H1 (cell line): ENCODE measurements at regions not wholly inside any gene's neighbourhood (a gene's known extent, or its start where the extent isn't known, plus 50 kb on each side); places are given as distances from the start of the nearest gene placed in this dataset.

Source experiments
- CTCF ChIA-PET: fragments of 300-600 bp; sonication (Branson Sonifier 250); formaldehyde crosslinking; loops from one replicate; lab custom pipeline; 2021; ENCODE audit not compliant: partially characterized antibody; lab: Charles Lee
- POLR2A ChIA-PET: fragments of 300-600 bp; sonication (Branson Sonifier 250); formaldehyde crosslinking; loops from one replicate; lab custom pipeline; 2021; ENCODE audit warnings: inconsistent platforms; ENCODE audit not compliant: partially characterized antibody; lab: Charles Lee
- DNase-seq, 2 experiments: peaks; one replicate each; pipeline versions ENCODE4 v3.0.0 to v3.0.0-alpha.2; 2010 to 2022; ENCODE audit warnings: low spot score in 2 of 2, low read depth in 1 of 2, mixed read lengths in 1 of 2
- FAIRE-seq: peaks from 2 replicates; lab custom pipeline; 2011; peaks lifted over from hg19 to GRCh38; lab: Jason Lieb, UNC
- H2AFZ ChIP-seq: 2 replicates; pipeline ENCODE4 v1.8.1; 2012; ENCODE audit warnings: low read length, inconsistent platforms
- H2AK5ac ChIP-seq: 2 replicates; pipeline ENCODE4 v1.6.1; 2013; ENCODE audit warnings: low read depth, low read length
- H2BK120ac ChIP-seq: replicated peaks from 2 replicates; pipeline ENCODE3; 2013; ENCODE audit warnings: low read depth, low read length, inconsistent platforms
- H2BK12ac ChIP-seq: 2 replicates; pipeline ENCODE4 v1.6.1; 2013; ENCODE audit warnings: low read depth, low read length
- H2BK15ac ChIP-seq: 2 replicates; pipeline ENCODE4 v1.6.1; 2013; ENCODE audit warnings: low read length
- H2BK20ac ChIP-seq: 2 replicates; pipeline ENCODE4 v1.6.1; 2013; ENCODE audit warnings: low read length
- H2BK5ac ChIP-seq: 2 replicates; pipeline ENCODE4 v1.6.1; 2013; ENCODE audit warnings: low read depth, low read length
- H3K14ac ChIP-seq: 2 replicates; pipeline ENCODE4 v1.6.1; 2013; ENCODE audit warnings: inconsistent platforms; ENCODE audit not compliant: insufficient read length
- H3K18ac ChIP-seq: 2 replicates; pipeline ENCODE4 v1.6.1; 2013; ENCODE audit warnings: low read length; ENCODE audit errors: extremely low read depth
- H3K23ac ChIP-seq: 2 replicates; pipeline ENCODE4 v1.6.1; 2013; ENCODE audit warnings: inconsistent platforms; ENCODE audit not compliant: insufficient read length
- H3K23me2 ChIP-seq: 2 replicates; pipeline ENCODE4 v1.6.1; 2013; ENCODE audit warnings: low read depth, low read length
- H3K27ac ChIP-seq: 2 replicates; pipeline ENCODE4 v1.6.1; 2011; ENCODE audit warnings: low read depth, low read length, inconsistent platforms
- H3K27me3 ChIP-seq, 4 experiments: replicated peaks in 1 of 4; 1 replicate in 1 of 4; 2 replicates in 3 of 4; pipeline versions ENCODE4 v1.6.1 to v1.8.1; 2011 to 2013; ENCODE audit warnings: low read length in 3 of 4, mild to moderate bottlenecking in 3 of 4, inconsistent platforms in 2 of 4, mixed read lengths in 2 of 4, moderate library complexity in 1 of 4; ENCODE audit not compliant: control insufficient read depth in 3 of 4, insufficient read depth in 3 of 4; ENCODE audit errors: extremely low read depth in 1 of 4
- H3K36me3 ChIP-seq, 4 experiments: 2 replicates each; pipeline versions ENCODE4 v1.6.1 to v1.8.1; 2011 to 2013; ENCODE audit warnings: mild to moderate bottlenecking in 4 of 4, low read length in 3 of 4, moderate library complexity in 2 of 4, control low read depth in 1 of 4, inconsistent platforms in 1 of 4; ENCODE audit not compliant: insufficient read depth in 4 of 4, control insufficient read depth in 2 of 4
- H3K4ac ChIP-seq: replicated peaks from 2 replicates; pipeline ENCODE3; 2013; ENCODE audit warnings: low read length, low read depth, mixed read lengths, inconsistent platforms; ENCODE audit not compliant: insufficient read length
- H3K4me1 ChIP-seq, 4 experiments: replicated peaks in 1 of 4; 1 replicate in 1 of 4; 2 replicates in 3 of 4; pipeline versions ENCODE4 v1.6.1 to v1.8.1; 2011 to 2013; ENCODE audit warnings: low read length in 3 of 4, inconsistent platforms in 2 of 4, mixed read lengths in 1 of 4; ENCODE audit not compliant: insufficient read depth in 4 of 4, control insufficient read depth in 3 of 4
- H3K4me2 ChIP-seq, 2 experiments: 2 replicates each; pipeline versions ENCODE4 v1.6.1 to v1.8.1; 2011 to 2013; ENCODE audit warnings: low read depth in 2 of 2, low read length in 2 of 2, control low read depth in 1 of 2, inconsistent platforms in 1 of 2, mild to moderate bottlenecking in 1 of 2; ENCODE audit not compliant: insufficient read depth in 1 of 2
- H3K4me3 ChIP-seq, 4 experiments: fragments of 200-600, 300-600 bp in 1 of 4; sonication (generic), shearing (Covaris generic), sonication (Bioruptor Twin) in 1 of 4; 2 replicates each; pipeline versions ENCODE4 v1.5.1 to v1.8.1; 2011 to 2016; ENCODE audit warnings: low read length in 4 of 4, low read depth in 3 of 4, control low read depth in 2 of 4, inconsistent platforms in 2 of 4, mild to moderate bottlenecking in 2 of 4, mixed read lengths in 1 of 4, moderate library complexity in 1 of 4; ENCODE audit not compliant: insufficient read depth in 2 of 4; ENCODE audit errors: extremely low read depth in 1 of 4
- H3K56ac ChIP-seq: replicated peaks from 2 replicates; pipeline ENCODE3; 2013; ENCODE audit warnings: low read depth, mild to moderate bottlenecking, mixed read lengths, low read length, inconsistent platforms; ENCODE audit not compliant: insufficient read length
- H3K79me1 ChIP-seq: 2 replicates; pipeline ENCODE4 v1.6.1; 2013; ENCODE audit warnings: low read depth, low read length, control low read depth
- H3K79me2 ChIP-seq, 2 experiments: 2 replicates each; pipeline versions ENCODE4 v1.6.1 to v1.8.1; 2012 to 2013; ENCODE audit warnings: low read length in 2 of 2, mild to moderate bottlenecking in 2 of 2, inconsistent platforms in 1 of 2; ENCODE audit not compliant: insufficient read depth in 2 of 2, control insufficient read depth in 1 of 2
- H3K9ac ChIP-seq, 4 experiments: replicated peaks in 1 of 4; 1 replicate in 1 of 4; 2 replicates in 3 of 4; pipeline versions ENCODE4 v1.6.1 to v1.8.1; 2011 to 2013; ENCODE audit warnings: low read depth in 3 of 4, low read length in 3 of 4, control low read depth in 2 of 4, mild to moderate bottlenecking in 2 of 4, moderate library complexity in 2 of 4, inconsistent platforms in 1 of 4; ENCODE audit errors: extremely low read depth in 1 of 4
- H3K9me3 ChIP-seq, 2 experiments: 2 replicates each; pipeline versions ENCODE4 v1.6.1 to v1.8.1; 2012 to 2013; ENCODE audit warnings: mild to moderate bottlenecking in 2 of 2, moderate library complexity in 2 of 2, control low read depth in 1 of 2, inconsistent platforms in 1 of 2, low read depth in 1 of 2, low read length in 1 of 2, mixed read lengths in 1 of 2; ENCODE audit not compliant: insufficient read depth in 2 of 2
- H4K20me1 ChIP-seq, 2 experiments: replicated peaks in 1 of 2; 2 replicates each; pipeline versions ENCODE3 to v1.8.1; 2011 to 2013; ENCODE audit warnings: inconsistent platforms in 2 of 2, low read length in 2 of 2, mild to moderate bottlenecking in 1 of 2; ENCODE audit not compliant: insufficient read depth in 2 of 2, control insufficient read depth in 1 of 2
- H4K5ac ChIP-seq: 2 replicates; pipeline ENCODE4 v1.6.1; 2013; ENCODE audit warnings: low read length, low read depth, mixed read lengths, inconsistent platforms; ENCODE audit not compliant: insufficient read length
- H4K8ac ChIP-seq: 2 replicates; pipeline ENCODE4 v1.8.0; 2013; ENCODE audit warnings: mild to moderate bottlenecking, moderate library complexity, low read length, inconsistent platforms; ENCODE audit not compliant: insufficient read depth; ENCODE audit errors: extremely low read depth
- H4K91ac ChIP-seq: replicated peaks from 2 replicates; pipeline ENCODE3; 2013; ENCODE audit warnings: low read length, mixed read lengths, inconsistent platforms; ENCODE audit not compliant: insufficient read length
- GTF2F1 ChIP-seq: IDR thresholded peaks from 2 replicates; pipeline ENCODE4 v1.6.1; 2012; ENCODE audit warnings: low read depth, low read length, improper control_type of control experiment, borderline replicate concordance
- JUND ChIP-seq: IDR thresholded peaks from 2 replicates; pipeline ENCODE4 v1.6.1; 2011; ENCODE audit warnings: mild to moderate bottlenecking, improper control_type of control experiment, low read length
- NANOG ChIP-seq: IDR thresholded peaks from 2 replicates; pipeline ENCODE4 v1.6.1; 2011; ENCODE audit warnings: low read length, low read depth, mild to moderate bottlenecking, inconsistent platforms; ENCODE audit not compliant: insufficient read depth, poor library complexity, severe bottlenecking
- POLR2A ChIP-seq, 2 experiments: IDR thresholded peaks; 1 replicate in 1 of 2; 2 replicates in 1 of 2; pipeline ENCODE4 v1.6.1; 2011; ENCODE audit warnings: low read depth in 2 of 2, low read length in 2 of 2, mild to moderate bottlenecking in 2 of 2; ENCODE audit errors: control extremely low read depth in 1 of 2
- RBBP5 ChIP-seq: IDR thresholded peaks from 2 replicates; pipeline ENCODE4 v1.7.1; 2012; ENCODE audit warnings: low read depth, mild to moderate bottlenecking, inconsistent platforms, low read length, moderate library complexity, borderline replicate concordance
- RFX5 ChIP-seq: IDR thresholded peaks from 2 replicates; pipeline ENCODE4 v1.6.1; 2011; ENCODE audit warnings: low read depth, low read length, improper control_type of control experiment, borderline replicate concordance
- SIN3A ChIP-seq, 2 experiments: IDR thresholded peaks in 1 of 2; conservative IDR thresholded peaks in 1 of 2; 2 replicates each; pipeline ENCODE4 v1.6.1; 2011 to 2012; ENCODE audit warnings: low read length in 2 of 2, improper control_type of control experiment in 1 of 2, low read depth in 1 of 2, mild to moderate bottlenecking in 1 of 2
- SIX5 ChIP-seq: IDR thresholded peaks from 2 replicates; pipeline ENCODE4 v1.6.1; 2011; ENCODE audit warnings: mild to moderate bottlenecking, low read depth, low read length
- SRF ChIP-seq: IDR thresholded peaks from 2 replicates; pipeline ENCODE4 v1.6.1; 2011; ENCODE audit warnings: mild to moderate bottlenecking, low read depth, low read length, moderate library complexity
- SUZ12 ChIP-seq: fragments of 200-600 bp; sonication (generic); IDR thresholded peaks from 2 replicates; pipeline ENCODE4 v1.6.1; 2012; ENCODE audit warnings: mild to moderate bottlenecking, inconsistent platforms, low read length, moderate library complexity, mixed read lengths
- ZNF274 ChIP-seq: IDR thresholded peaks from 2 replicates; pipeline ENCODE4 v1.7.0; 2012; ENCODE audit warnings: low read length, borderline replicate concordance; ENCODE audit errors: extremely low read depth
- WGBS, 2 experiments: shearing (Covaris generic) in 1 of 2; methylation state at CpG; one replicate each; pipeline versions ENCODE4 v1.1.6 to v1.1.7; 2013 to 2015; ENCODE audit warnings: low lambda C conversion rate in 2 of 2, mixed read lengths in 2 of 2, inconsistent platforms in 1 of 2, low coverage in 1 of 2, missing lambda C conversion rate in 1 of 2; ENCODE audit not compliant: insufficient replicate concordance in 2 of 2, insufficient coverage in 1 of 2, insufficient read length in 1 of 2; ENCODE audit errors: extremely low coverage in 1 of 2, missing lambda C conversion rate in 1 of 2; 5-methylcytosine and 5-hydroxymethylcytosine counted together
- TF ChIP-seq, protein P1 (sequence below), 3 experiments: IDR thresholded peaks; 1 replicate in 2 of 3; 2 replicates in 1 of 3; pipeline versions ENCODE4 v1.5.1 to v1.6.1; 2011; ENCODE audit warnings: low read length in 3 of 3, mild to moderate bottlenecking in 3 of 3, inconsistent platforms in 2 of 3, low read depth in 1 of 3, moderate library complexity in 1 of 3; ENCODE audit not compliant: insufficient read depth in 1 of 3; ENCODE audit errors: control extremely low read depth in 1 of 3

DNA sequence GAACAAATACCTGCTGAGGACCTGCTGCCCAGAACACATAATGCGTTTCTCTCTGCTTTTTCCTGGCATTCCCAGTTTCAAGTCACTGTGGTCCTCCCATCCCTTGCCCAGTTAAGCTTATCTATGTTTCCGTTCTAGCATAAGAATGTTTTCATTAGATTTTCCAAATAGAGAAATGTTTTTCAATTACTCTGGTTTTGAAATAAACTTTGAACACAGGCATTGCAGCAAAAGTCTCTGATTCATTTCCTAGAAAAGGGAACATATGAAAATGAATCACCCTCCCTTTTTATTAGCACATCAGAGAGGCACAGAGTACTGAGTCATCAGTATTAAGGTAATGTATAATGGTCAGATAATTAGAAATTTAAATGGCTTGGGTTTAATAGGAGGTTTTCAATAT lies 201.1 kb upstream of the TMEM260 start:
- H2AK5ac ChIP-seq = no peak overlapping the region
- no peaks in the 10 kb centered on the region for H3K79me1 ChIP-seq
- H3K14ac ChIP-seq = no peak overlapping the region
- H3K18ac ChIP-seq = no peak overlapping the region
- H3K36me3 ChIP-seq = no peaks in the 10 kb centered on the region
- H2BK12ac ChIP-seq = no peak overlapping the region
- H2BK15ac ChIP-seq = no peak overlapping the region
- H4K8ac ChIP-seq = no peak overlapping the region
- H3K9ac ChIP-seq = no peak overlapping the region
- no peak overlapping the region for H3K23ac ChIP-seq
- ChIA-PET CTCF (interaction anchor here (1.0 kb wide), 1 partner anchor 14 kb away, joined by 3 read pairs; no protein-coding TSS in a partner anchor), POLR2A (no interaction called here)
- WGBS, 2 experiments = 94% methylated on average over 2 of the region's 2 CpGs; no CpG with 5 or more reads in 1 of the 2 experiments
- H2AFZ ChIP-seq = no peak overlapping the region
- no peak for DNase-seq
- no peak overlapping the region for H3K27ac ChIP-seq
- no peak overlapping the region for H4K91ac ChIP-seq
- FAIRE-seq = no peak
- no peak overlapping the region for H3K4ac ChIP-seq
- H2BK120ac ChIP-seq = no peak overlapping the region
- no peak overlapping the region for H2BK5ac ChIP-seq
- H3K27me3 ChIP-seq = no peaks in the 10 kb centered on the region
- no peaks in the 10 kb centered on the region for H3K79me2 ChIP-seq
- H4K5ac ChIP-seq = no peak overlapping the region
- H3K9me3 ChIP-seq = no peaks in the 10 kb centered on the region
- no peak overlapping the region for H3K56ac ChIP-seq
- no peak overlapping the region for H3K4me2 ChIP-seq
- no peak overlapping the region for H3K4me3 ChIP-seq
- no peaks in the 10 kb centered on the region for H3K4me1 ChIP-seq
- H3K23me2 ChIP-seq = peaks cover 2% of the 10 kb centered on the region; the same call in 1 of the 2 replicates
- H2BK20ac ChIP-seq = no peak overlapping the region
- H4K20me1 ChIP-seq = no peaks in the 10 kb centered on the region
- TF ChIP-seq POLR2A (IDR thresholded peaks at IDR 0.05; ENCODE audit: control extremely low read depth in 1 of 2, low read depth in 2 of 2, low read length in 2 of 2) (no peak), SIN3A (conservative IDR thresholded peaks at IDR 0.05 in 1 of 2, IDR thresholded peaks at IDR 0.05 in 1 of 2; ENCODE audit: low read depth in 1 of 2, low read length in 2 of 2) (no peak), GTF2F1 (no peak), ZNF274 (no peak), RBBP5 (no peak), NANOG (no peak), SUZ12 (no peak), RFX5 (no peak), SIX5 (no peak), JUND (no peak), SRF (no peak)
- TF ChIP-seq, protein P1, sequence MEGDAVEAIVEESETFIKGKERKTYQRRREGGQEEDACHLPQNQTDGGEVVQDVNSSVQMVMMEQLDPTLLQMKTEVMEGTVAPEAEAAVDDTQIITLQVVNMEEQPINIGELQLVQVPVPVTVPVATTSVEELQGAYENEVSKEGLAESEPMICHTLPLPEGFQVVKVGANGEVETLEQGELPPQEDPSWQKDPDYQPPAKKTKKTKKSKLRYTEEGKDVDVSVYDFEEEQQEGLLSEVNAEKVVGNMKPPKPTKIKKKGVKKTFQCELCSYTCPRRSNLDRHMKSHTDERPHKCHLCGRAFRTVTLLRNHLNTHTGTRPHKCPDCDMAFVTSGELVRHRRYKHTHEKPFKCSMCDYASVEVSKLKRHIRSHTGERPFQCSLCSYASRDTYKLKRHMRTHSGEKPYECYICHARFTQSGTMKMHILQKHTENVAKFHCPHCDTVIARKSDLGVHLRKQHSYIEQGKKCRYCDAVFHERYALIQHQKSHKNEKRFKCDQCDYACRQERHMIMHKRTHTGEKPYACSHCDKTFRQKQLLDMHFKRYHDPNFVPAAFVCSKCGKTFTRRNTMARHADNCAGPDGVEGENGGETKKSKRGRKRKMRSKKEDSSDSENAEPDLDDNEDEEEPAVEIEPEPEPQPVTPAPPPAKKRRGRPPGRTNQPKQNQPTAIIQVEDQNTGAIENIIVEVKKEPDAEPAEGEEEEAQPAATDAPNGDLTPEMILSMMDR (IDR thresholded peaks at IDR 0.05; ENCODE audit: control extremely low read depth in 1 of 3, insufficient read depth in 1 of 3, low read depth in 1 of 3, low read length in 3 of 3) = no peak
